Liver (tissue), 8 donors: ENCODE measurements at regions not wholly inside any gene's neighbourhood (a gene's known extent, or its start where the extent isn't known, plus 50 kb on each side); places are given as distances from the start of the nearest gene placed in this dataset.

Experiments
- DNase-seq: peaks from one replicate; pipeline ENCODE4 v3.0.0-alpha.2; 2017; ENCODE audit warnings: low spot score
- H3K27ac ChIP-seq, 2 donors: one replicate each; pipeline ENCODE4 v1.7.0; 2013; ENCODE audit warnings: inconsistent platforms in 2 of 2, low read length in 2 of 2, control low read depth in 1 of 2, low read depth in 1 of 2, mild to moderate bottlenecking in 1 of 2
- H3K27me3 ChIP-seq, 4 donors: one replicate each; pipeline versions ENCODE4 v1.6.1 to v1.7.0; 2013; ENCODE audit warnings: low read length in 3 of 4, inconsistent platforms in 1 of 4, mild to moderate bottlenecking in 1 of 4, moderate library complexity in 1 of 4; ENCODE audit not compliant: control insufficient read depth in 4 of 4, insufficient read depth in 4 of 4
- H3K36me3 ChIP-seq, 4 donors: one replicate each; pipeline versions ENCODE4 v1.6.1 to v1.7.0; 2013; ENCODE audit warnings: low read length in 3 of 4, mild to moderate bottlenecking in 3 of 4, low read depth in 1 of 4, moderate library complexity in 1 of 4; ENCODE audit not compliant: control insufficient read depth in 4 of 4, insufficient read depth in 3 of 4
- H3K4me1 ChIP-seq, 4 donors: one replicate each; pipeline versions ENCODE4 v1.6.1 to v1.7.0; 2013; ENCODE audit warnings: low read length in 3 of 4, mild to moderate bottlenecking in 3 of 4, moderate library complexity in 1 of 4; ENCODE audit not compliant: control insufficient read depth in 4 of 4, insufficient read depth in 4 of 4
- H3K4me3 ChIP-seq, 3 donors: one replicate each; pipeline versions ENCODE4 v1.6.1 to v1.7.0; 2013; ENCODE audit warnings: low read length in 3 of 3, control low read depth in 1 of 3, low read depth in 1 of 3, mild to moderate bottlenecking in 1 of 3
- H3K9ac ChIP-seq, 2 donors: one replicate each; pipeline ENCODE4 v1.7.0; 2013; ENCODE audit warnings: low read length in 2 of 2, mild to moderate bottlenecking in 2 of 2, moderate library complexity in 2 of 2, control low read depth in 1 of 2, low read depth in 1 of 2
- H3K9me3 ChIP-seq, 4 donors: one replicate each; pipeline versions ENCODE4 v1.6.1 to v1.7.0; 2013; ENCODE audit warnings: low read length in 3 of 4; ENCODE audit not compliant: control insufficient read depth in 4 of 4
- EGR1 ChIP-seq, 2 donors: IDR thresholded peaks; 2 replicates each; pipeline ENCODE4 v1.6.1; 2016 to 2018; ENCODE audit warnings: antibody characterized with exemption in 2 of 2, low read depth in 2 of 2
- FOXA1 ChIP-seq: IDR thresholded peaks from 2 replicates; pipeline ENCODE4 v1.6.1; 2016; ENCODE audit warnings: antibody characterized with exemption
- FOXA2 ChIP-seq: IDR thresholded peaks from 2 replicates; pipeline ENCODE4 v1.6.1; 2016; ENCODE audit warnings: antibody characterized with exemption
- GABPA ChIP-seq, 2 donors: IDR thresholded peaks in 1 of 2; conservative IDR thresholded peaks in 1 of 2; 2 replicates each; pipeline ENCODE4 v1.6.1; 2016; ENCODE audit warnings: antibody characterized with exemption in 2 of 2, mild to moderate bottlenecking in 1 of 2, moderate library complexity in 1 of 2
- HNF4A ChIP-seq, 2 donors: conservative IDR thresholded peaks; 2 replicates each; pipeline ENCODE4 v1.6.1; 2016; ENCODE audit warnings: antibody characterized with exemption in 2 of 2, mild to moderate bottlenecking in 2 of 2
- HNF4G ChIP-seq: IDR thresholded peaks from 2 replicates; pipeline ENCODE4 v1.6.1; 2016; ENCODE audit warnings: antibody characterized with exemption
- JUND ChIP-seq, 2 donors: IDR thresholded peaks; 2 replicates each; pipeline ENCODE4 v1.6.1; 2016; ENCODE audit warnings: antibody characterized with exemption in 2 of 2
- NR2F2 ChIP-seq: IDR thresholded peaks from 2 replicates; pipeline ENCODE4 v1.6.1; 2016; ENCODE audit warnings: antibody characterized with exemption
- RAD21 ChIP-seq, 2 donors: IDR thresholded peaks; 2 replicates each; pipeline ENCODE4 v1.6.1; 2016; ENCODE audit warnings: antibody characterized with exemption in 2 of 2, mild to moderate bottlenecking in 2 of 2
- RXRA ChIP-seq, 2 donors: IDR thresholded peaks; 2 replicates each; pipeline ENCODE4 v1.6.1; 2017 to 2018; ENCODE audit warnings: antibody characterized with exemption in 2 of 2, mild to moderate bottlenecking in 1 of 2
- SP1 ChIP-seq: IDR thresholded peaks from 2 replicates; pipeline ENCODE4 v1.6.1; 2018; ENCODE audit warnings: antibody characterized with exemption, mild to moderate bottlenecking
- TAF1 ChIP-seq: conservative IDR thresholded peaks from 2 replicates; pipeline ENCODE4 v1.6.1; 2016; ENCODE audit warnings: antibody characterized with exemption, mild to moderate bottlenecking
- YY1 ChIP-seq: IDR thresholded peaks from 2 replicates; pipeline ENCODE4 v1.6.1; 2016; ENCODE audit warnings: antibody characterized with exemption, mild to moderate bottlenecking
- WGBS: extraction: QIAGEN DNeasy Blood & Tissue Kit; methylation state at CpG from one replicate; pipeline ENCODE4 v1.1.7; 2013; 5-methylcytosine and 5-hydroxymethylcytosine counted together
- TF ChIP-seq, protein P1 (sequence below): fragments of 150-350 bp; IDR thresholded peaks from 2 replicates; pipeline ENCODE4 v1.5.1; 2017; ENCODE audit warnings: improper control_type of control experiment, low read depth, low read length; ENCODE audit not compliant: missing input control
- TF ChIP-seq, protein P2 (sequence below): IDR thresholded peaks from 2 replicates; pipeline ENCODE4 v1.6.1; 2016; ENCODE audit warnings: antibody characterized with exemption, mild to moderate bottlenecking
- TF ChIP-seq, protein P3 (sequence below): IDR thresholded peaks from 2 replicates; pipeline ENCODE4 v1.6.1; 2016; ENCODE audit warnings: antibody characterized with exemption
- TF ChIP-seq, protein P4 (sequence below): IDR thresholded peaks from 2 replicates; pipeline ENCODE4 v1.6.1; 2016; ENCODE audit warnings: antibody characterized with exemption
- TF ChIP-seq, protein P5 (sequence below): IDR thresholded peaks from 2 replicates; pipeline ENCODE4 v1.6.1; 2016; ENCODE audit warnings: antibody characterized with exemption
- donor health status: healthy.
- donor health status: healthy.
- donor health status: healthy.
- donor health status: healthy.
- donor health status: healthy.

DNA sequence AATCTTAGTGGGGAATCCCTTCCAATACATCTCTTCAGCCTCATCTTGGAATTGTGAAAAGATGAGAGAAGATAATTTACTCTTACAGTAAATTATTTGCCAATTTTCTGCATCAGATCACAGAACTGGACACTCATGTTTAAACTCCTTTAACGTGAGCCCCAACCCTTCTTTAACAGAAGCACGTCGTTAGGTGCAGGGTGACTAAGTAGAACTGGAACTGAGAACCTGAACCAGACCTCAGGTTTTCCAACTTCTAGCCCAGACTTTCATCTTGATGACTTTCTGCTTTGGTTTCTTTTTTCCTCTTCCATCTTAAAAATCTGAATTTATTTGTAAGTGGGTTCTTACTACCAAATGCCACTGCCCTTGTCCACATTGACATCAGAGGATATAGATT is 57.2 kb upstream of the LYZL2 start:
- Histone ChIP-seq H3K27me3 (peaks cover 0 to 3% (median under 1%) of the 10 kb centered on the region in 4 donors), H3K9ac (no peak overlapping the region), H3K9me3 (no peaks in the 10 kb centered on the region), H3K36me3 (no peaks in the 10 kb centered on the region), H3K27ac (no peak overlapping the region), H3K4me1 (no peaks in the 10 kb centered on the region), H3K4me3 (no peak overlapping the region)
- TF ChIP-seq FOXA2 (no peak), YY1 (no peak), HNF4G (no peak), RXRA (IDR thresholded peaks at IDR 0.05) (no peak), TAF1 (no peak), HNF4A (conservative IDR thresholded peaks at IDR 0.05) (no peak), NR2F2 (no peak), JUND (IDR thresholded peaks at IDR 0.05) (no peak), FOXA1 (no peak), SP1 (no peak), EGR1 (IDR thresholded peaks at IDR 0.05; ENCODE audit: low read depth in 2 of 2) (no peak), RAD21 (IDR thresholded peaks at IDR 0.05) (no peak), GABPA (IDR thresholded peaks at IDR 0.05 in 1 of 2, conservative IDR thresholded peaks at IDR 0.05 in 1 of 2) (no peak)
- TF ChIP-seq, protein P1, sequence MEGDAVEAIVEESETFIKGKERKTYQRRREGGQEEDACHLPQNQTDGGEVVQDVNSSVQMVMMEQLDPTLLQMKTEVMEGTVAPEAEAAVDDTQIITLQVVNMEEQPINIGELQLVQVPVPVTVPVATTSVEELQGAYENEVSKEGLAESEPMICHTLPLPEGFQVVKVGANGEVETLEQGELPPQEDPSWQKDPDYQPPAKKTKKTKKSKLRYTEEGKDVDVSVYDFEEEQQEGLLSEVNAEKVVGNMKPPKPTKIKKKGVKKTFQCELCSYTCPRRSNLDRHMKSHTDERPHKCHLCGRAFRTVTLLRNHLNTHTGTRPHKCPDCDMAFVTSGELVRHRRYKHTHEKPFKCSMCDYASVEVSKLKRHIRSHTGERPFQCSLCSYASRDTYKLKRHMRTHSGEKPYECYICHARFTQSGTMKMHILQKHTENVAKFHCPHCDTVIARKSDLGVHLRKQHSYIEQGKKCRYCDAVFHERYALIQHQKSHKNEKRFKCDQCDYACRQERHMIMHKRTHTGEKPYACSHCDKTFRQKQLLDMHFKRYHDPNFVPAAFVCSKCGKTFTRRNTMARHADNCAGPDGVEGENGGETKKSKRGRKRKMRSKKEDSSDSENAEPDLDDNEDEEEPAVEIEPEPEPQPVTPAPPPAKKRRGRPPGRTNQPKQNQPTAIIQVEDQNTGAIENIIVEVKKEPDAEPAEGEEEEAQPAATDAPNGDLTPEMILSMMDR = no peak
- TF ChIP-seq, protein P2, sequence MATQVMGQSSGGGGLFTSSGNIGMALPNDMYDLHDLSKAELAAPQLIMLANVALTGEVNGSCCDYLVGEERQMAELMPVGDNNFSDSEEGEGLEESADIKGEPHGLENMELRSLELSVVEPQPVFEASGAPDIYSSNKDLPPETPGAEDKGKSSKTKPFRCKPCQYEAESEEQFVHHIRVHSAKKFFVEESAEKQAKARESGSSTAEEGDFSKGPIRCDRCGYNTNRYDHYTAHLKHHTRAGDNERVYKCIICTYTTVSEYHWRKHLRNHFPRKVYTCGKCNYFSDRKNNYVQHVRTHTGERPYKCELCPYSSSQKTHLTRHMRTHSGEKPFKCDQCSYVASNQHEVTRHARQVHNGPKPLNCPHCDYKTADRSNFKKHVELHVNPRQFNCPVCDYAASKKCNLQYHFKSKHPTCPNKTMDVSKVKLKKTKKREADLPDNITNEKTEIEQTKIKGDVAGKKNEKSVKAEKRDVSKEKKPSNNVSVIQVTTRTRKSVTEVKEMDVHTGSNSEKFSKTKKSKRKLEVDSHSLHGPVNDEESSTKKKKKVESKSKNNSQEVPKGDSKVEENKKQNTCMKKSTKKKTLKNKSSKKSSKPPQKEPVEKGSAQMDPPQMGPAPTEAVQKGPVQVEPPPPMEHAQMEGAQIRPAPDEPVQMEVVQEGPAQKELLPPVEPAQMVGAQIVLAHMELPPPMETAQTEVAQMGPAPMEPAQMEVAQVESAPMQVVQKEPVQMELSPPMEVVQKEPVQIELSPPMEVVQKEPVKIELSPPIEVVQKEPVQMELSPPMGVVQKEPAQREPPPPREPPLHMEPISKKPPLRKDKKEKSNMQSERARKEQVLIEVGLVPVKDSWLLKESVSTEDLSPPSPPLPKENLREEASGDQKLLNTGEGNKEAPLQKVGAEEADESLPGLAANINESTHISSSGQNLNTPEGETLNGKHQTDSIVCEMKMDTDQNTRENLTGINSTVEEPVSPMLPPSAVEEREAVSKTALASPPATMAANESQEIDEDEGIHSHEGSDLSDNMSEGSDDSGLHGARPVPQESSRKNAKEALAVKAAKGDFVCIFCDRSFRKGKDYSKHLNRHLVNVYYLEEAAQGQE = no peak
- TF ChIP-seq, protein P3, sequence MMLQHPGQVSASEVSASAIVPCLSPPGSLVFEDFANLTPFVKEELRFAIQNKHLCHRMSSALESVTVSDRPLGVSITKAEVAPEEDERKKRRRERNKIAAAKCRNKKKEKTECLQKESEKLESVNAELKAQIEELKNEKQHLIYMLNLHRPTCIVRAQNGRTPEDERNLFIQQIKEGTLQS = no peak
- TF ChIP-seq, protein P4, sequence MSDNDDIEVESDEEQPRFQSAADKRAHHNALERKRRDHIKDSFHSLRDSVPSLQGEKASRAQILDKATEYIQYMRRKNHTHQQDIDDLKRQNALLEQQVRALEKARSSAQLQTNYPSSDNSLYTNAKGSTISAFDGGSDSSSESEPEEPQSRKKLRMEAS = no peak
- TF ChIP-seq, protein P5, sequence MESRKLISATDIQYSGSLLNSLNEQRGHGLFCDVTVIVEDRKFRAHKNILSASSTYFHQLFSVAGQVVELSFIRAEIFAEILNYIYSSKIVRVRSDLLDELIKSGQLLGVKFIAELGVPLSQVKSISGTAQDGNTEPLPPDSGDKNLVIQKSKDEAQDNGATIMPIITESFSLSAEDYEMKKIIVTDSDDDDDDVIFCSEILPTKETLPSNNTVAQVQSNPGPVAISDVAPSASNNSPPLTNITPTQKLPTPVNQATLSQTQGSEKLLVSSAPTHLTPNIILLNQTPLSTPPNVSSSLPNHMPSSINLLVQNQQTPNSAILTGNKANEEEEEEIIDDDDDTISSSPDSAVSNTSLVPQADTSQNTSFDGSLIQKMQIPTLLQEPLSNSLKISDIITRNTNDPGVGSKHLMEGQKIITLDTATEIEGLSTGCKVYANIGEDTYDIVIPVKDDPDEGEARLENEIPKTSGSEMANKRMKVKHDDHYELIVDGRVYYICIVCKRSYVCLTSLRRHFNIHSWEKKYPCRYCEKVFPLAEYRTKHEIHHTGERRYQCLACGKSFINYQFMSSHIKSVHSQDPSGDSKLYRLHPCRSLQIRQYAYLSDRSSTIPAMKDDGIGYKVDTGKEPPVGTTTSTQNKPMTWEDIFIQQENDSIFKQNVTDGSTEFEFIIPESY = no peak
- no peak for DNase-seq
- 65% methylated on average over 3 of the region's 3 CpGs for WGBS
